Left renal pelvis (tissue), 4 donors: ENCODE measurements at regions not wholly inside any gene's neighbourhood (a gene's known extent, or its start where the extent isn't known, plus 50 kb on each side); places are given as distances from the start of the nearest gene placed in this dataset.
"Not testable (repeated sequence)": the region's sequence is repeated elsewhere in the genome, so short reads cannot be mapped to it uniquely, and the experiment has no call there.

Experiments
- DNase-seq, 4 donors: peaks; one replicate each; pipeline ENCODE4 v3.0.0-alpha.2; 2013; ENCODE audit warnings: low read depth in 4 of 4, low spot score in 3 of 4

GRCh38 chrX:5314148-5314547, 914.5 kb downstream of the NLGN4X start:
- DNase-seq: no peak

DNA sequence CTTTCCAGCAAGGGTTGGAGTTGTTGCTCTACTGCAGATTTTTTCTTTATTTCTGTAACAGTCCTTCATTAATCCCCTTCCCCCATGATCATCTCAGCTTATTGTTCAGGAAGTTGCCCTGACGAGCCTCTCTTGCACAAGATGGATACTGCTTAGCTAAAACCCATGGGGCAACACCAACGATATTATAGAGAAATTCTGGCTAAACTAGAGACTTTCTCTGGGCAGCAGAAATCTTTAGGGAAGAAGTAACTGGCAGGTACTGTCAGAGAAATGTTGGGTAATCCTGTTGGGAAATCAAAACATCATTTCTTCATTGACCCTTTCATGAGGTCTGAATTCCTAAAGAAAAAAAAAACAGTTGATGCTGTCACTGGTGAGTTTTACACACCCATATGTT, 921.3 kb downstream of the NLGN4X start:
- DNase-seq: no peak

GRCh38 chrX:5306654-5307121, 922.0 kb downstream of the NLGN4X start:
- DNase-seq: no peak

GRCh38 chrX:5305452-5305851, 923.2 kb downstream of the NLGN4X start:
- DNase-seq: no peak

- DNase-seq: no peak
These were observed 933.7 kb downstream of the NLGN4X start for GRCh38 chrX:5295004-5295403.

GRCh38 chrX:5290635-5291034, 938.0 kb downstream of the NLGN4X start:
- DNase-seq: no peak

DNA sequence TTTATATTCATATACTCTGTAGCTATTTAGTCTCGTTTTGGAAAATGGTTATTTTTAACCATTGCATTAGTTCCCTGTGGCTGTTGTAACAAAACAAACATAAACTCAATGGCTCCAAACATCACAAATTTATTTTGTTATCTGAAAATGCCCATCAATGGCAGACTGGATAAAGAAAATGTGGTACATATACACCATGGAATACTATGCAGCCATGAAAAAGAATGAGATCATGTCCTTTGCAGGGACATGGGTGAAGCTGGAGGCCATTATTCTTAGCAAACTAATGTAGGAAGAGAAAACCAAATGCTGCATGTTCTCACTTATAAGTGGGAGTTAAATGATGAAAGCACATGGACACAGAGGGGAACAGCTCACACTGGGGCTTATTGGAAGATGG, 938.7 kb downstream of the NLGN4X start:
- not testable (repeated sequence) for DNase-seq

- no peak for DNase-seq
These were observed 949.8 kb downstream of the NLGN4X start for GRCh38 chrX:5278908-5279307.

DNA sequence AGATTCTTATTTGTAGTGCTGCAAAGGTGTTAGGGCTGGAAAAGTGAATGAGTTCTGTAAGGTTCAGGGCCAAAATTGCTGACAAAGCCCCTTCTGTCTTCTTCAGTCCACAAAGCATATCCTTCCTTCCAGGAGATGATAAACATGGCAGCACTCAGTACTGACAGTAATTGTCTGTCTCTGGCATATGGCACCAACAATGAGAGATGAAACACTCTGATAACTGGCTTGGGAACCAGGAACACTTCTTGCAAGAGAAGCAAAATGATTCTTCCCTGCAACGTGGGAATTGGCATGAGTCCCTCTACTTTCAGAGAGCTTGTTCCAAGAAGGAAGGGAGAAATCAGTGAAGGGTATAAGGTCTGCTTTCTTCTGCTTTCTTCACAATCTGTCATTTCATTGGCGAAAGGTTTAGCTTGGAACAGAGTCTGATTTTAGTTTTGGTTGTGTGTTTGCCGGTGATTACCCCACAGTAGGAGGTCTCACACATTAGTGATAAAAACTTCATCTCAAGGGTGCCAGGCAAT, 963.3 kb downstream of the NLGN4X start:
- no peak for DNase-seq

DNA sequence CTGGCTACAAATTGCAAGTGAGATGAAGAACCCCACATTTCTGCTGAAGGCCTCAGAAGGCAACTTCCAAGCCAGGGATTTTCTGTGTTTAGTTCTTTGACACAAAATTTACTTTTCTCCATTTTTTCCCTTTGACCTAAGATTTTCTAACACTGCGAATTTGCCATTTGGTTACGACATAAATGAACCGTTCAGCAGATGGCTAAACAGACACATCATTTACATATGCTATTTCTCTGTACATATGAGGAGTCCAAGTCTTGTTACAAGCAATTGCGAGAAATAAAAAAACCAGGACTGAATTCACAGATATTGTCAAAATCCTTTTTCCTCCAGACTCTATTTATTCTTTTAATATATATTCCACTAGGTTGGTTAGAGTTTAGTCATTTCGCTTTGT, 978.6 kb downstream of the NLGN4X start:
- DNase-seq: no peak

- DNase-seq: no peak
These were observed 986.4 kb downstream of the NLGN4X start for GRCh38 chrX:5242091-5242790.

GRCh38 chrX:5236749-5237148, 991.9 kb downstream of the NLGN4X start:
- DNase-seq: no peak

DNA sequence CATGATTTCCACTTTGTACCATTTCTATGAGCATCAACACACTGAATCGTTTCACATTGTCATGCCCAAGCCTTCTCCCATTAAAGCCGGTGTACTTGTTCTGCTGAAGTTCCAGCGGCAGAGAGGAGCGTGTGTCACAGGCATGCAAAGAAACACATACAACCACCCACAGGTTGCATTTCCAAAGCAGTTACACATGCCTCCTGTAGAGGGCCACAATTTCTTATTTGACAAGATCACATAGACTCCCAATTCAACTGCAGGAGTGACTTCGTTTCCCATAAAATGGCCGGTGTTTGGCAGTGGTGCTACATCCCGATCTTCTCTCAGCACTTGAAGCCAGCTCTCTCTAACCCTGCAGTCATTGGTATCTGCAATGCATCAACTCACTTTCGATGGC, 992.6 kb downstream of the NLGN4X start:
- no peak for DNase-seq

DNA sequence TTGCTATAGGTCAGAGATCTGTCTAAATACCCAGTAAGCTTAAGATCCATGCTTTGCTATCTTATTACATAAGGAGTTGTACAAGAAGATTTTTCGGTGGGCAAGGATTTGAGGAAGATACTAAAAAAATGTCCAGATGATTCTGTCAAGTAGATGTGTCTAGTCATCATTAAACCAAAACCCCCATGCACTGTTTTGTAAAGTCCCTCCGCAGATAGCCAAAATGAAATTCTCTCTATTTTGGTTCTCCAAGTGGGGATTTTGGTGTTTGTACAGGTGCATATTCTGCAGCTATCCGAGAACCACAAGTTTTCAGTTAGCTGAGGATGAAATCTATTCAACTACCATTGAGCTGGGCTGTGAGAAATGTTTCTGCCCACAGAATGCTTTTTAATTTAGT, 994.8 kb downstream of the NLGN4X start:
- no peak for DNase-seq

GRCh38 chrX:5220421-5220820, 1008.2 kb downstream of the NLGN4X start:
- DNase-seq: no peak

DNA sequence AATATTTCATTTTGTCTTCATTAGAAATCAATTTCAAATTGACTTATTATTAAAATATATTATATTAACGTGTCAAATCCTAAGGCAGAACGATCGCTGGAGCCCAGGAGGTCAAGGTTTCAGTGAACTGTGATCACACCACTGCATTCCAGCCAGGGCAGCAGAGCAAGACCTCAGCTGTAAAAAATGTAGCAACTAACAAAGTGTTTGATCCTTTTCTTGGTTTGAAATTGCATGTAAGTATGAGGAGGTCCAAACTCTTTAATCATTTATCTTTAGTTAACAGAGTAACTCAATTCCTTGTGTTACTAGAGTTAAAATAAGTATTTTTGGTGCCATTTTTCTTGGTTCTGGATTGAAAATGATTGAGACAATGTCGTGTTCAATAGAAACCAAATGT, 1033.9 kb downstream of the NLGN4X start:
- no peak for DNase-seq

GRCh38 chrX:5180135-5180741, 1048.4 kb downstream of the NLGN4X start:
- DNase-seq: no peak

DNA sequence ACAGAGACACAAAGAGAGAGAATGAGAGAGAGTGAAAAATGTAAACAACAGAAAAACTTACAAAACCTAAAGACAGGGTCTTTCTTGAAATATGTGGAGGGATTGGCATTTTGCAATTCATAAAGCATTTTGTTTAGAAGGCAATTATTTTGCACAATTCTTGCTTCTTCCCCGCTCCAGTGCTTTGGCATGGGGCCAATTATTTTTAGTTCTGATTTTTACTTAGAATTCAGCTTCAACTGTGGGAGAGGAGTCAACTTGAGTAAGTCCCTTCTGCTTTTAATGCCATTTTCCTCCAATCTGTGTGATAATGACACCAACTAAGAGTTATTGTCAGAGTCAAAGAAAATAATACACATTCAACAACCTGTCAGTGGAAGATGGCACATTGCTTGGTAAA, 1051.9 kb downstream of the NLGN4X start:
- no peak for DNase-seq

- no peak for DNase-seq
These were observed 1065.0 kb downstream of the NLGN4X start for GRCh38 chrX:5163663-5164062.

GRCh38 chrX:5155301-5155700, 1073.4 kb downstream of the NLGN4X start:
- no peak for DNase-seq

DNA sequence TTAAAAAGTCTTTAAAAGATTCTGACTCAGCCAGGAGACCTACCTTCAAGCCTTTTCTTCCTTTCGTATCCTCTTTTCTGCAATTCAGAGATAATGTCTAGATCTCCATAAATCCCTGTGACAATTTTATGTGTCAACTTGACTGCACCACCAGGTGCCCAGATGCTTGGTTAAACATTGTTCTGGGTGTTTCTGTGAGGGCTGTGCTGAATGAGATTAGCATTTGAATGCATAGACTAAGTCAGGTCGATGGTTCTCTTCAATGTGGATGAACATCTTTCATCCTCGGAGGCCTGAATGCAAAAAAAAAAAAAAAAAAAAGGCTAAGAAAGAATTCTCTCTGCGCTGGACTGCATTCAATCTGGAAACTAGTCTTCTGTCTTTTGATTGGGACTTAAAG, 1082.7 kb downstream of the NLGN4X start:
- no peak for DNase-seq

GRCh38 chrX:5142644-5143043, 1086.0 kb downstream of the NLGN4X start:
- no peak for DNase-seq
